ENCODE measurements at regions not wholly inside any gene's neighbourhood (a gene's known extent, or its start where the extent isn't known, plus 50 kb on each side); places are given as distances from the start of the nearest gene placed in this dataset.

DNA sequence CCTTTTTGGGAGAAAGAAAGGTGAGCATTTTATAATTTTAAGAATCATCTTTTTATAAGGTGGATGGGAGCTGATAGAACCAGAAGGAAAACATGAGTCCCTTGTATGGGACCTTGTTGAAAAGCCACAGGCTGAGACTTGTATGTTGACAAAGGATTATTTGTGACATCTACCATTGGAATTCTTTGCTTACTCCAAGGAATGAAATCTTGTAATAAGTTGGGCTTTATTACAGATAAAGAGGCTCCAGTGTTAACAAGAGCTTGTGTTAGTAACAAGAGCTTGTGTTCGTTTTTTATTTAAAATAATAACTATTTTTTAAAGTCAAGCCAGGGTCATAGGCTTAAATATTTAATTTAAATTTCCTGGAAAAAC is 201.1 kb upstream of the CHRM3 start:
- TF ChIP-seq, protein P1, sequence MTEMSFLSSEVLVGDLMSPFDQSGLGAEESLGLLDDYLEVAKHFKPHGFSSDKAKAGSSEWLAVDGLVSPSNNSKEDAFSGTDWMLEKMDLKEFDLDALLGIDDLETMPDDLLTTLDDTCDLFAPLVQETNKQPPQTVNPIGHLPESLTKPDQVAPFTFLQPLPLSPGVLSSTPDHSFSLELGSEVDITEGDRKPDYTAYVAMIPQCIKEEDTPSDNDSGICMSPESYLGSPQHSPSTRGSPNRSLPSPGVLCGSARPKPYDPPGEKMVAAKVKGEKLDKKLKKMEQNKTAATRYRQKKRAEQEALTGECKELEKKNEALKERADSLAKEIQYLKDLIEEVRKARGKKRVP (CRISPR knock-in tag; IDR thresholded peaks at IDR 0.05) = no peak
- no peak for TF ChIP-seq POLR2A (conservative IDR thresholded peaks at IDR 0.05)
- no peak for TF ChIP-seq GATAD2A (IDR thresholded peaks at IDR 0.05)
- TF ChIP-seq SPI1 (IDR thresholded peaks at IDR 0.05; ENCODE audit: borderline replicate concordance, low read depth, low read length) = no peak
- TF ChIP-seq, protein P2, sequence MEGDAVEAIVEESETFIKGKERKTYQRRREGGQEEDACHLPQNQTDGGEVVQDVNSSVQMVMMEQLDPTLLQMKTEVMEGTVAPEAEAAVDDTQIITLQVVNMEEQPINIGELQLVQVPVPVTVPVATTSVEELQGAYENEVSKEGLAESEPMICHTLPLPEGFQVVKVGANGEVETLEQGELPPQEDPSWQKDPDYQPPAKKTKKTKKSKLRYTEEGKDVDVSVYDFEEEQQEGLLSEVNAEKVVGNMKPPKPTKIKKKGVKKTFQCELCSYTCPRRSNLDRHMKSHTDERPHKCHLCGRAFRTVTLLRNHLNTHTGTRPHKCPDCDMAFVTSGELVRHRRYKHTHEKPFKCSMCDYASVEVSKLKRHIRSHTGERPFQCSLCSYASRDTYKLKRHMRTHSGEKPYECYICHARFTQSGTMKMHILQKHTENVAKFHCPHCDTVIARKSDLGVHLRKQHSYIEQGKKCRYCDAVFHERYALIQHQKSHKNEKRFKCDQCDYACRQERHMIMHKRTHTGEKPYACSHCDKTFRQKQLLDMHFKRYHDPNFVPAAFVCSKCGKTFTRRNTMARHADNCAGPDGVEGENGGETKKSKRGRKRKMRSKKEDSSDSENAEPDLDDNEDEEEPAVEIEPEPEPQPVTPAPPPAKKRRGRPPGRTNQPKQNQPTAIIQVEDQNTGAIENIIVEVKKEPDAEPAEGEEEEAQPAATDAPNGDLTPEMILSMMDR (IDR thresholded peaks at IDR 0.05 in 2 of 3, conservative IDR thresholded peaks at IDR 0.05 in 1 of 3; ENCODE audit: insufficient read depth in 2 of 3, low read depth in 1 of 3, low read length in 3 of 3) = no peak
- no peak for TF ChIP-seq EP300 (IDR thresholded peaks at IDR 0.05; ENCODE audit: low read length)
- TF ChIP-seq, protein P3, sequence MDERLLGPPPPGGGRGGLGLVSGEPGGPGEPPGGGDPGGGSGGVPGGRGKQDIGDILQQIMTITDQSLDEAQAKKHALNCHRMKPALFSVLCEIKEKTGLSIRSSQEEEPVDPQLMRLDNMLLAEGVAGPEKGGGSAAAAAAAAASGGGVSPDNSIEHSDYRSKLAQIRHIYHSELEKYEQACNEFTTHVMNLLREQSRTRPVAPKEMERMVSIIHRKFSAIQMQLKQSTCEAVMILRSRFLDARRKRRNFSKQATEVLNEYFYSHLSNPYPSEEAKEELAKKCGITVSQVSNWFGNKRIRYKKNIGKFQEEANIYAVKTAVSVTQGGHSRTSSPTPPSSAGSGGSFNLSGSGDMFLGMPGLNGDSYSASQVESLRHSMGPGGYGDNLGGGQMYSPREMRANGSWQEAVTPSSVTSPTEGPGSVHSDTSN (CRISPR knock-in tag; IDR thresholded peaks at IDR 0.05; ENCODE audit: low read depth) = no peak
- TF ChIP-seq, protein P3 (tag; conservative IDR thresholded peaks at IDR 0.05; ENCODE audit: low read depth) = no peak
- TF ChIP-seq SOX6 (IDR thresholded peaks at IDR 0.05) = no peak
- no peak for TF ChIP-seq ZBTB8A (IDR thresholded peaks at IDR 0.05; ENCODE audit: partially characterized antibody)
- TF ChIP-seq ATF1 (CRISPR knock-in tag; IDR thresholded peaks at IDR 0.05) = no peak
- no peak for TF ChIP-seq ATF1 (tag; IDR thresholded peaks at IDR 0.05)

Data from K562 (cell line).